ENCODE measurements at regions not wholly inside any gene's neighbourhood (a gene's known extent, or its start where the extent isn't known, plus 50 kb on each side); places are given as distances from the start of the nearest gene placed in this dataset.

- TF ChIP-seq CTCF (IDR thresholded peaks at IDR 0.05) (no peak), POLR2A (IDR thresholded peaks at IDR 0.05) (no peak), EP300 (IDR thresholded peaks at IDR 0.05) (no peak)
Measured at GRCh38 chr3:124044956-124045355, 53.0 kb upstream of the ROPN1 start.
